H1 (cell line): ENCODE measurements at regions not wholly inside any gene's neighbourhood (a gene's known extent, or its start where the extent isn't known, plus 50 kb on each side); places are given as distances from the start of the nearest gene placed in this dataset.
A peak's percentile ranks its signal among the peaks of the same experiment; 100 is the strongest.

Source experiments
- CTCF ChIA-PET: fragments of 300-600 bp; sonication (Branson Sonifier 250); formaldehyde crosslinking; loops from one replicate; lab custom pipeline; 2021; ENCODE audit not compliant: partially characterized antibody; lab: Charles Lee
- POLR2A ChIA-PET: fragments of 300-600 bp; sonication (Branson Sonifier 250); formaldehyde crosslinking; loops from one replicate; lab custom pipeline; 2021; ENCODE audit warnings: inconsistent platforms; ENCODE audit not compliant: partially characterized antibody; lab: Charles Lee
- DNase-seq, 2 experiments: peaks; one replicate each; pipeline versions ENCODE4 v3.0.0 to v3.0.0-alpha.2; 2010 to 2022; ENCODE audit warnings: low spot score in 2 of 2, low read depth in 1 of 2, mixed read lengths in 1 of 2
- FAIRE-seq: peaks from 2 replicates; lab custom pipeline; 2011; peaks lifted over from hg19 to GRCh38; lab: Jason Lieb, UNC
- H2AFZ ChIP-seq: 2 replicates; pipeline ENCODE4 v1.8.1; 2012; ENCODE audit warnings: low read length, inconsistent platforms
- H2AK5ac ChIP-seq: 2 replicates; pipeline ENCODE4 v1.6.1; 2013; ENCODE audit warnings: low read depth, low read length
- H2BK120ac ChIP-seq: replicated peaks from 2 replicates; pipeline ENCODE3; 2013; ENCODE audit warnings: low read depth, low read length, inconsistent platforms
- H2BK12ac ChIP-seq: 2 replicates; pipeline ENCODE4 v1.6.1; 2013; ENCODE audit warnings: low read depth, low read length
- H2BK15ac ChIP-seq: 2 replicates; pipeline ENCODE4 v1.6.1; 2013; ENCODE audit warnings: low read length
- H2BK20ac ChIP-seq: 2 replicates; pipeline ENCODE4 v1.6.1; 2013; ENCODE audit warnings: low read length
- H2BK5ac ChIP-seq: 2 replicates; pipeline ENCODE4 v1.6.1; 2013; ENCODE audit warnings: low read depth, low read length
- H3K14ac ChIP-seq: 2 replicates; pipeline ENCODE4 v1.6.1; 2013; ENCODE audit warnings: inconsistent platforms; ENCODE audit not compliant: insufficient read length
- H3K18ac ChIP-seq: 2 replicates; pipeline ENCODE4 v1.6.1; 2013; ENCODE audit warnings: low read length; ENCODE audit errors: extremely low read depth
- H3K23ac ChIP-seq: 2 replicates; pipeline ENCODE4 v1.6.1; 2013; ENCODE audit warnings: inconsistent platforms; ENCODE audit not compliant: insufficient read length
- H3K23me2 ChIP-seq: 2 replicates; pipeline ENCODE4 v1.6.1; 2013; ENCODE audit warnings: low read depth, low read length
- H3K27ac ChIP-seq: 2 replicates; pipeline ENCODE4 v1.6.1; 2011; ENCODE audit warnings: low read depth, low read length, inconsistent platforms
- H3K27me3 ChIP-seq, 4 experiments: replicated peaks in 1 of 4; 1 replicate in 1 of 4; 2 replicates in 3 of 4; pipeline versions ENCODE4 v1.6.1 to v1.8.1; 2011 to 2013; ENCODE audit warnings: low read length in 3 of 4, mild to moderate bottlenecking in 3 of 4, inconsistent platforms in 2 of 4, mixed read lengths in 2 of 4, moderate library complexity in 1 of 4; ENCODE audit not compliant: control insufficient read depth in 3 of 4, insufficient read depth in 3 of 4; ENCODE audit errors: extremely low read depth in 1 of 4
- H3K36me3 ChIP-seq, 4 experiments: 2 replicates each; pipeline versions ENCODE4 v1.6.1 to v1.8.1; 2011 to 2013; ENCODE audit warnings: mild to moderate bottlenecking in 4 of 4, low read length in 3 of 4, moderate library complexity in 2 of 4, control low read depth in 1 of 4, inconsistent platforms in 1 of 4; ENCODE audit not compliant: insufficient read depth in 4 of 4, control insufficient read depth in 2 of 4
- H3K4ac ChIP-seq: replicated peaks from 2 replicates; pipeline ENCODE3; 2013; ENCODE audit warnings: low read length, low read depth, mixed read lengths, inconsistent platforms; ENCODE audit not compliant: insufficient read length
- H3K4me1 ChIP-seq, 4 experiments: replicated peaks in 1 of 4; 1 replicate in 1 of 4; 2 replicates in 3 of 4; pipeline versions ENCODE4 v1.6.1 to v1.8.1; 2011 to 2013; ENCODE audit warnings: low read length in 3 of 4, inconsistent platforms in 2 of 4, mixed read lengths in 1 of 4; ENCODE audit not compliant: insufficient read depth in 4 of 4, control insufficient read depth in 3 of 4
- H3K4me2 ChIP-seq, 2 experiments: 2 replicates each; pipeline versions ENCODE4 v1.6.1 to v1.8.1; 2011 to 2013; ENCODE audit warnings: low read depth in 2 of 2, low read length in 2 of 2, control low read depth in 1 of 2, inconsistent platforms in 1 of 2, mild to moderate bottlenecking in 1 of 2; ENCODE audit not compliant: insufficient read depth in 1 of 2
- H3K4me3 ChIP-seq, 4 experiments: fragments of 200-600, 300-600 bp in 1 of 4; sonication (generic), shearing (Covaris generic), sonication (Bioruptor Twin) in 1 of 4; 2 replicates each; pipeline versions ENCODE4 v1.5.1 to v1.8.1; 2011 to 2016; ENCODE audit warnings: low read length in 4 of 4, low read depth in 3 of 4, control low read depth in 2 of 4, inconsistent platforms in 2 of 4, mild to moderate bottlenecking in 2 of 4, mixed read lengths in 1 of 4, moderate library complexity in 1 of 4; ENCODE audit not compliant: insufficient read depth in 2 of 4; ENCODE audit errors: extremely low read depth in 1 of 4
- H3K56ac ChIP-seq: replicated peaks from 2 replicates; pipeline ENCODE3; 2013; ENCODE audit warnings: low read depth, mild to moderate bottlenecking, mixed read lengths, low read length, inconsistent platforms; ENCODE audit not compliant: insufficient read length
- H3K79me1 ChIP-seq: 2 replicates; pipeline ENCODE4 v1.6.1; 2013; ENCODE audit warnings: low read depth, low read length, control low read depth
- H3K79me2 ChIP-seq, 2 experiments: 2 replicates each; pipeline versions ENCODE4 v1.6.1 to v1.8.1; 2012 to 2013; ENCODE audit warnings: low read length in 2 of 2, mild to moderate bottlenecking in 2 of 2, inconsistent platforms in 1 of 2; ENCODE audit not compliant: insufficient read depth in 2 of 2, control insufficient read depth in 1 of 2
- H3K9ac ChIP-seq, 4 experiments: replicated peaks in 1 of 4; 1 replicate in 1 of 4; 2 replicates in 3 of 4; pipeline versions ENCODE4 v1.6.1 to v1.8.1; 2011 to 2013; ENCODE audit warnings: low read depth in 3 of 4, low read length in 3 of 4, control low read depth in 2 of 4, mild to moderate bottlenecking in 2 of 4, moderate library complexity in 2 of 4, inconsistent platforms in 1 of 4; ENCODE audit errors: extremely low read depth in 1 of 4
- H3K9me3 ChIP-seq, 2 experiments: 2 replicates each; pipeline versions ENCODE4 v1.6.1 to v1.8.1; 2012 to 2013; ENCODE audit warnings: mild to moderate bottlenecking in 2 of 2, moderate library complexity in 2 of 2, control low read depth in 1 of 2, inconsistent platforms in 1 of 2, low read depth in 1 of 2, low read length in 1 of 2, mixed read lengths in 1 of 2; ENCODE audit not compliant: insufficient read depth in 2 of 2
- H4K20me1 ChIP-seq, 2 experiments: replicated peaks in 1 of 2; 2 replicates each; pipeline versions ENCODE3 to v1.8.1; 2011 to 2013; ENCODE audit warnings: inconsistent platforms in 2 of 2, low read length in 2 of 2, mild to moderate bottlenecking in 1 of 2; ENCODE audit not compliant: insufficient read depth in 2 of 2, control insufficient read depth in 1 of 2
- H4K5ac ChIP-seq: 2 replicates; pipeline ENCODE4 v1.6.1; 2013; ENCODE audit warnings: low read length, low read depth, mixed read lengths, inconsistent platforms; ENCODE audit not compliant: insufficient read length
- H4K8ac ChIP-seq: 2 replicates; pipeline ENCODE4 v1.8.0; 2013; ENCODE audit warnings: mild to moderate bottlenecking, moderate library complexity, low read length, inconsistent platforms; ENCODE audit not compliant: insufficient read depth; ENCODE audit errors: extremely low read depth
- H4K91ac ChIP-seq: replicated peaks from 2 replicates; pipeline ENCODE3; 2013; ENCODE audit warnings: low read length, mixed read lengths, inconsistent platforms; ENCODE audit not compliant: insufficient read length
- CTBP2 ChIP-seq: IDR thresholded peaks from 2 replicates; pipeline ENCODE4 v1.7.0; 2011; ENCODE audit warnings: borderline replicate concordance, mild to moderate bottlenecking, moderate library complexity, mixed read lengths, low read length; ENCODE audit not compliant: insufficient read depth, insufficient read length
- SIN3A ChIP-seq, 2 experiments: IDR thresholded peaks in 1 of 2; conservative IDR thresholded peaks in 1 of 2; 2 replicates each; pipeline ENCODE4 v1.6.1; 2011 to 2012; ENCODE audit warnings: low read length in 2 of 2, improper control_type of control experiment in 1 of 2, low read depth in 1 of 2, mild to moderate bottlenecking in 1 of 2
- SRF ChIP-seq: IDR thresholded peaks from 2 replicates; pipeline ENCODE4 v1.6.1; 2011; ENCODE audit warnings: mild to moderate bottlenecking, low read depth, low read length, moderate library complexity
- ZNF274 ChIP-seq: IDR thresholded peaks from 2 replicates; pipeline ENCODE4 v1.7.0; 2012; ENCODE audit warnings: low read length, borderline replicate concordance; ENCODE audit errors: extremely low read depth
- WGBS, 2 experiments: shearing (Covaris generic) in 1 of 2; methylation state at CpG; one replicate each; pipeline versions ENCODE4 v1.1.6 to v1.1.7; 2013 to 2015; ENCODE audit warnings: low lambda C conversion rate in 2 of 2, mixed read lengths in 2 of 2, inconsistent platforms in 1 of 2, low coverage in 1 of 2, missing lambda C conversion rate in 1 of 2; ENCODE audit not compliant: insufficient replicate concordance in 2 of 2, insufficient coverage in 1 of 2, insufficient read length in 1 of 2; ENCODE audit errors: extremely low coverage in 1 of 2, missing lambda C conversion rate in 1 of 2; 5-methylcytosine and 5-hydroxymethylcytosine counted together

DNA sequence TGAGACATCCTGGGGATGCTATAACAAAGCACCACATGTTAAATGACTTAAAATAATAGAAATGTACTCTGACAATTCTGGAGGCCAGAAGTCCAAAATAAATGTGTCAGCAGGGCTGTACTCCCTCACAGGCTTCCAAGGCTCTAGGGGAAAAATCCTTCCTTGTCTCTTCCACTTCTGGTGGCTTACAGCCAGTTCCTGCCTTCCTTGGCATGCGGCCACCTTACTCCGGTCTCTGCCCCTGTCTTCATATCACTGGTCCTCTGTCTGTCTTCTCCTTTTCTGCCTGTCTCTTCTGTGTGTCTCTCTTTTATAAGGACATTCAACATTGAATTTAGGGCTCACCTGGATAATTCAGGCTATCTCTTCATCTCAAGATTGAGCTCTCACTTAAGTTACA is 155.3 kb upstream of the SYNCRIP start:
- Histone ChIP-seq H3K4me1 (no peaks in the 10 kb centered on the region), H2AK5ac (no peak overlapping the region), H3K18ac (no peak overlapping the region), H2BK5ac (no peak overlapping the region), H3K4me3 (no peak overlapping the region), H4K8ac (peak overlapping the region; percentile 86), H2AFZ (no peak overlapping the region), H3K56ac (no peak overlapping the region), H3K27ac (no peak overlapping the region), H3K9me3 (no peaks in the 10 kb centered on the region), H3K23ac (no peak overlapping the region), H3K4ac (no peak overlapping the region), H3K36me3 (no peaks in the 10 kb centered on the region), H4K20me1 (no peaks in the 10 kb centered on the region), H3K4me2 (no peak overlapping the region), H3K9ac (no peak overlapping the region), H3K79me2 (no peaks in the 10 kb centered on the region), H3K79me1 (no peaks in the 10 kb centered on the region), H2BK12ac (no peak overlapping the region), H3K23me2 (no peaks in the 10 kb centered on the region), H4K91ac (no peak overlapping the region), H3K14ac (no peak overlapping the region), H3K27me3 (no peaks in the 10 kb centered on the region), H2BK20ac (no peak overlapping the region), H4K5ac (no peak overlapping the region), H2BK120ac (no peak overlapping the region), H2BK15ac (no peak overlapping the region)
- ChIA-PET CTCF (no interaction called here), POLR2A (no interaction called here)
- WGBS, 2 experiments, result 90% methylated on average over 2 of the region's 2 CpGs; no CpG with 5 or more reads in 1 of the 2 experiments
- no peak for FAIRE-seq
- TF ChIP-seq ZNF274 (no peak), SRF (no peak), SIN3A (conservative IDR thresholded peaks at IDR 0.05 in 1 of 2, IDR thresholded peaks at IDR 0.05 in 1 of 2; ENCODE audit: low read depth in 1 of 2, low read length in 2 of 2) (no peak), CTBP2 (no peak)
- no peak for DNase-seq
